IMR-90 (cell line): ENCODE measurements at regions not wholly inside any gene's neighbourhood (a gene's known extent, or its start where the extent isn't known, plus 50 kb on each side); places are given as distances from the start of the nearest gene placed in this dataset.

Source experiments
- CTCF ChIP-seq: conservative IDR thresholded peaks from 2 replicates; pipeline ENCODE4 v1.5.1; 2012; ENCODE audit warnings: mild to moderate bottlenecking, low read depth, low read length, improper control_type of control experiment
- NFE2L2 ChIP-seq: fragments of 150-350 bp; IDR thresholded peaks from 2 replicates; pipeline ENCODE4 v1.6.1; 2016; ENCODE audit warnings: low read depth, mild to moderate bottlenecking, low read length
- POLR2A ChIP-seq: IDR thresholded peaks from 2 replicates; pipeline ENCODE4 v1.6.1; 2012; ENCODE audit warnings: mild to moderate bottlenecking, low read depth, low read length
- RAD21 ChIP-seq: IDR thresholded peaks from 2 replicates; pipeline ENCODE4 v1.6.1; 2012; ENCODE audit warnings: low read length, improper control_type of control experiment
- SMC3 ChIP-seq: fragments of 150-350 bp; IDR thresholded peaks from 2 replicates; pipeline ENCODE4 v1.6.1; 2016; ENCODE audit warnings: low read depth, mild to moderate bottlenecking, antibody characterized with exemption, low read length, moderate library complexity

GRCh38 chr2:43001787-43002468, 209.5 kb upstream of the HAAO start:
- TF ChIP-seq CTCF = no peak
- no peak for TF ChIP-seq RAD21
- no peak for TF ChIP-seq POLR2A
- no peak for TF ChIP-seq SMC3
- TF ChIP-seq NFE2L2 = no peak
